Liver (tissue), 3 donors: ENCODE measurements at regions not wholly inside any gene's neighbourhood (a gene's known extent, or its start where the extent isn't known, plus 50 kb on each side); places are given as distances from the start of the nearest gene placed in this dataset.
"Not testable (repeated sequence)": the region's sequence is repeated elsewhere in the genome, so short reads cannot be mapped to it uniquely, and the experiment has no call there.

Source experiments
- EGR1 ChIP-seq, 2 donors: IDR thresholded peaks; 2 replicates each; pipeline ENCODE4 v1.6.1; 2016 to 2018; ENCODE audit warnings: antibody characterized with exemption in 2 of 2, low read depth in 2 of 2
- FOXA1 ChIP-seq: IDR thresholded peaks from 2 replicates; pipeline ENCODE4 v1.6.1; 2016; ENCODE audit warnings: antibody characterized with exemption
- GABPA ChIP-seq, 2 donors: IDR thresholded peaks in 1 of 2; conservative IDR thresholded peaks in 1 of 2; 2 replicates each; pipeline ENCODE4 v1.6.1; 2016; ENCODE audit warnings: antibody characterized with exemption in 2 of 2, mild to moderate bottlenecking in 1 of 2, moderate library complexity in 1 of 2
- HNF4A ChIP-seq, 2 donors: conservative IDR thresholded peaks; 2 replicates each; pipeline ENCODE4 v1.6.1; 2016; ENCODE audit warnings: antibody characterized with exemption in 2 of 2, mild to moderate bottlenecking in 2 of 2
- HNF4G ChIP-seq: IDR thresholded peaks from 2 replicates; pipeline ENCODE4 v1.6.1; 2016; ENCODE audit warnings: antibody characterized with exemption
- MAX ChIP-seq: IDR thresholded peaks from 2 replicates; pipeline ENCODE4 v1.6.1; 2016; ENCODE audit warnings: antibody characterized with exemption
- RAD21 ChIP-seq, 2 donors: IDR thresholded peaks; 2 replicates each; pipeline ENCODE4 v1.6.1; 2016; ENCODE audit warnings: antibody characterized with exemption in 2 of 2, mild to moderate bottlenecking in 2 of 2
- TAF1 ChIP-seq: conservative IDR thresholded peaks from 2 replicates; pipeline ENCODE4 v1.6.1; 2016; ENCODE audit warnings: antibody characterized with exemption, mild to moderate bottlenecking
- YY1 ChIP-seq: IDR thresholded peaks from 2 replicates; pipeline ENCODE4 v1.6.1; 2016; ENCODE audit warnings: antibody characterized with exemption, mild to moderate bottlenecking
- ZBTB33 ChIP-seq: IDR thresholded peaks from 2 replicates; pipeline ENCODE4 v1.6.1; 2016; ENCODE audit warnings: antibody characterized with exemption
- TF ChIP-seq, protein P1 (sequence below): fragments of 150-350 bp; IDR thresholded peaks from 2 replicates; pipeline ENCODE4 v1.5.1; 2017; ENCODE audit warnings: improper control_type of control experiment, low read depth, low read length; ENCODE audit not compliant: missing input control
- TF ChIP-seq, protein P2 (sequence below): IDR thresholded peaks from 2 replicates; pipeline ENCODE4 v1.6.1; 2016; ENCODE audit warnings: antibody characterized with exemption, mild to moderate bottlenecking
- donor health status: healthy.
- donor health status: healthy.

- TF ChIP-seq FOXA1; RAD21 (IDR thresholded peaks at IDR 0.05); EGR1 (IDR thresholded peaks at IDR 0.05; ENCODE audit: low read depth in 2 of 2); GABPA (IDR thresholded peaks at IDR 0.05 in 1 of 2, conservative IDR thresholded peaks at IDR 0.05 in 1 of 2); MAX; YY1; HNF4A (conservative IDR thresholded peaks at IDR 0.05); HNF4G; ZBTB33; TAF1: not testable (repeated sequence)
- TF ChIP-seq, protein P1, sequence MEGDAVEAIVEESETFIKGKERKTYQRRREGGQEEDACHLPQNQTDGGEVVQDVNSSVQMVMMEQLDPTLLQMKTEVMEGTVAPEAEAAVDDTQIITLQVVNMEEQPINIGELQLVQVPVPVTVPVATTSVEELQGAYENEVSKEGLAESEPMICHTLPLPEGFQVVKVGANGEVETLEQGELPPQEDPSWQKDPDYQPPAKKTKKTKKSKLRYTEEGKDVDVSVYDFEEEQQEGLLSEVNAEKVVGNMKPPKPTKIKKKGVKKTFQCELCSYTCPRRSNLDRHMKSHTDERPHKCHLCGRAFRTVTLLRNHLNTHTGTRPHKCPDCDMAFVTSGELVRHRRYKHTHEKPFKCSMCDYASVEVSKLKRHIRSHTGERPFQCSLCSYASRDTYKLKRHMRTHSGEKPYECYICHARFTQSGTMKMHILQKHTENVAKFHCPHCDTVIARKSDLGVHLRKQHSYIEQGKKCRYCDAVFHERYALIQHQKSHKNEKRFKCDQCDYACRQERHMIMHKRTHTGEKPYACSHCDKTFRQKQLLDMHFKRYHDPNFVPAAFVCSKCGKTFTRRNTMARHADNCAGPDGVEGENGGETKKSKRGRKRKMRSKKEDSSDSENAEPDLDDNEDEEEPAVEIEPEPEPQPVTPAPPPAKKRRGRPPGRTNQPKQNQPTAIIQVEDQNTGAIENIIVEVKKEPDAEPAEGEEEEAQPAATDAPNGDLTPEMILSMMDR = not testable (repeated sequence)
- TF ChIP-seq, protein P2, sequence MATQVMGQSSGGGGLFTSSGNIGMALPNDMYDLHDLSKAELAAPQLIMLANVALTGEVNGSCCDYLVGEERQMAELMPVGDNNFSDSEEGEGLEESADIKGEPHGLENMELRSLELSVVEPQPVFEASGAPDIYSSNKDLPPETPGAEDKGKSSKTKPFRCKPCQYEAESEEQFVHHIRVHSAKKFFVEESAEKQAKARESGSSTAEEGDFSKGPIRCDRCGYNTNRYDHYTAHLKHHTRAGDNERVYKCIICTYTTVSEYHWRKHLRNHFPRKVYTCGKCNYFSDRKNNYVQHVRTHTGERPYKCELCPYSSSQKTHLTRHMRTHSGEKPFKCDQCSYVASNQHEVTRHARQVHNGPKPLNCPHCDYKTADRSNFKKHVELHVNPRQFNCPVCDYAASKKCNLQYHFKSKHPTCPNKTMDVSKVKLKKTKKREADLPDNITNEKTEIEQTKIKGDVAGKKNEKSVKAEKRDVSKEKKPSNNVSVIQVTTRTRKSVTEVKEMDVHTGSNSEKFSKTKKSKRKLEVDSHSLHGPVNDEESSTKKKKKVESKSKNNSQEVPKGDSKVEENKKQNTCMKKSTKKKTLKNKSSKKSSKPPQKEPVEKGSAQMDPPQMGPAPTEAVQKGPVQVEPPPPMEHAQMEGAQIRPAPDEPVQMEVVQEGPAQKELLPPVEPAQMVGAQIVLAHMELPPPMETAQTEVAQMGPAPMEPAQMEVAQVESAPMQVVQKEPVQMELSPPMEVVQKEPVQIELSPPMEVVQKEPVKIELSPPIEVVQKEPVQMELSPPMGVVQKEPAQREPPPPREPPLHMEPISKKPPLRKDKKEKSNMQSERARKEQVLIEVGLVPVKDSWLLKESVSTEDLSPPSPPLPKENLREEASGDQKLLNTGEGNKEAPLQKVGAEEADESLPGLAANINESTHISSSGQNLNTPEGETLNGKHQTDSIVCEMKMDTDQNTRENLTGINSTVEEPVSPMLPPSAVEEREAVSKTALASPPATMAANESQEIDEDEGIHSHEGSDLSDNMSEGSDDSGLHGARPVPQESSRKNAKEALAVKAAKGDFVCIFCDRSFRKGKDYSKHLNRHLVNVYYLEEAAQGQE = not testable (repeated sequence)
Observed at GRCh38 chr4:59724286-59724685, 1475.8 kb upstream of the ADGRL3 start.
